Osteoblast (primary cell): ENCODE measurements at regions not wholly inside any gene's neighbourhood (a gene's known extent, or its start where the extent isn't known, plus 50 kb on each side); places are given as distances from the start of the nearest gene placed in this dataset.

Experiments
- DNase-seq: peaks from one replicate; pipeline ENCODE4 v3.0.0; 2011; ENCODE audit warnings: low spot score, mixed read lengths; ENCODE audit not compliant: insufficient read length; ENCODE audit errors: missing footprints
- H2AFZ ChIP-seq: 2 replicates; pipeline ENCODE4 v1.6.0; 2011; ENCODE audit warnings: mild to moderate bottlenecking, low read length
- H3K27ac ChIP-seq: 2 replicates; pipeline ENCODE4 v1.5.1; 2011; ENCODE audit warnings: mild to moderate bottlenecking, low read depth, low read length, moderate library complexity
- H3K27me3 ChIP-seq: 2 replicates; pipeline ENCODE4 v1.6.0; 2012; ENCODE audit warnings: mild to moderate bottlenecking, control low read depth, inconsistent platforms, low read length, moderate library complexity; ENCODE audit not compliant: insufficient read depth
- H3K36me3 ChIP-seq: 2 replicates; pipeline ENCODE4 v1.5.1; 2011; ENCODE audit warnings: mild to moderate bottlenecking, low read length, control low read depth, moderate library complexity; ENCODE audit not compliant: insufficient read depth
- H3K4me1 ChIP-seq: 2 replicates; pipeline ENCODE4 v1.5.1; 2011; ENCODE audit warnings: mild to moderate bottlenecking, low read length, control low read depth, moderate library complexity; ENCODE audit not compliant: insufficient read depth
- H3K4me2 ChIP-seq: 2 replicates; pipeline ENCODE4 v1.6.0; 2011; ENCODE audit warnings: mild to moderate bottlenecking, low read length; ENCODE audit not compliant: insufficient read depth
- H3K4me3 ChIP-seq: fragments of 200-600 bp; sonication (generic); 3 replicates; pipeline ENCODE4 v1.5.1; 2012; ENCODE audit warnings: mild to moderate bottlenecking, low read length, inconsistent platforms; ENCODE audit not compliant: insufficient read depth
- H3K79me2 ChIP-seq: 2 replicates; pipeline ENCODE4 v1.6.0; 2012; ENCODE audit warnings: mild to moderate bottlenecking, low read length, control low read depth, inconsistent platforms; ENCODE audit not compliant: insufficient read depth
- H3K9me3 ChIP-seq: 2 replicates; pipeline ENCODE4 v1.5.1; 2011; ENCODE audit warnings: low read depth, low read length, control low read depth
- H4K20me1 ChIP-seq: 2 replicates; pipeline ENCODE4 v1.6.0; 2012; ENCODE audit warnings: mild to moderate bottlenecking, low read length, control low read depth; ENCODE audit not compliant: insufficient read depth
- TF ChIP-seq, protein P1 (sequence below): IDR thresholded peaks from 2 replicates; pipeline ENCODE4 v1.5.1; 2011; ENCODE audit warnings: mild to moderate bottlenecking, low read depth, low read length, moderate library complexity; ENCODE audit errors: extremely low read depth

DNA sequence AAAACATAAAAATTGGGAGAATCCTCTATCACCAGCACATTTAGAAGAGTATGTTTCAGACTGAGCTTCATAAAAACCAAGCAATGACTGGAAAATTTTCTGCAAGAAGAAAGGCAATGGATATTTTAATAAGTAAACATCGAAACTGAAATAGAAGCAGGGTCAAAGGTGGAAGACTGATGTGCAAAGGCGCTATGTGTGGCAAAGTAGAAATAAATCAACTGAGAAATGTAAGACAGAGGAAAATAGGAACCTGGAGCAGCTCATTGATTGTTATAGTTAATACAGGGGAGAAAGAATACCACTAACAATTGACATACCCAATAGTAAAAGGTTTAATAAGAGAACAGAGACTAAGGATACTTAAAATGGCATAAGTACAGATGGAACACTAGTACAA lies 818.4 kb downstream of the SOCS6 start:
- peaks cover 2% of the 10 kb centered on the region for H3K9me3 ChIP-seq
- H3K27ac ChIP-seq = no peak overlapping the region
- DNase-seq = no peak
- H3K36me3 ChIP-seq = no peaks in the 10 kb centered on the region
- H3K79me2 ChIP-seq = no peaks in the 10 kb centered on the region
- TF ChIP-seq, protein P1, sequence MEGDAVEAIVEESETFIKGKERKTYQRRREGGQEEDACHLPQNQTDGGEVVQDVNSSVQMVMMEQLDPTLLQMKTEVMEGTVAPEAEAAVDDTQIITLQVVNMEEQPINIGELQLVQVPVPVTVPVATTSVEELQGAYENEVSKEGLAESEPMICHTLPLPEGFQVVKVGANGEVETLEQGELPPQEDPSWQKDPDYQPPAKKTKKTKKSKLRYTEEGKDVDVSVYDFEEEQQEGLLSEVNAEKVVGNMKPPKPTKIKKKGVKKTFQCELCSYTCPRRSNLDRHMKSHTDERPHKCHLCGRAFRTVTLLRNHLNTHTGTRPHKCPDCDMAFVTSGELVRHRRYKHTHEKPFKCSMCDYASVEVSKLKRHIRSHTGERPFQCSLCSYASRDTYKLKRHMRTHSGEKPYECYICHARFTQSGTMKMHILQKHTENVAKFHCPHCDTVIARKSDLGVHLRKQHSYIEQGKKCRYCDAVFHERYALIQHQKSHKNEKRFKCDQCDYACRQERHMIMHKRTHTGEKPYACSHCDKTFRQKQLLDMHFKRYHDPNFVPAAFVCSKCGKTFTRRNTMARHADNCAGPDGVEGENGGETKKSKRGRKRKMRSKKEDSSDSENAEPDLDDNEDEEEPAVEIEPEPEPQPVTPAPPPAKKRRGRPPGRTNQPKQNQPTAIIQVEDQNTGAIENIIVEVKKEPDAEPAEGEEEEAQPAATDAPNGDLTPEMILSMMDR = no peak
- no peak overlapping the region for H2AFZ ChIP-seq
- H4K20me1 ChIP-seq = no peaks in the 10 kb centered on the region
- H3K4me3 ChIP-seq = no peak overlapping the region
- no peaks in the 10 kb centered on the region for H3K27me3 ChIP-seq
- no peak overlapping the region for H3K4me2 ChIP-seq
- no peaks in the 10 kb centered on the region for H3K4me1 ChIP-seq

DNA sequence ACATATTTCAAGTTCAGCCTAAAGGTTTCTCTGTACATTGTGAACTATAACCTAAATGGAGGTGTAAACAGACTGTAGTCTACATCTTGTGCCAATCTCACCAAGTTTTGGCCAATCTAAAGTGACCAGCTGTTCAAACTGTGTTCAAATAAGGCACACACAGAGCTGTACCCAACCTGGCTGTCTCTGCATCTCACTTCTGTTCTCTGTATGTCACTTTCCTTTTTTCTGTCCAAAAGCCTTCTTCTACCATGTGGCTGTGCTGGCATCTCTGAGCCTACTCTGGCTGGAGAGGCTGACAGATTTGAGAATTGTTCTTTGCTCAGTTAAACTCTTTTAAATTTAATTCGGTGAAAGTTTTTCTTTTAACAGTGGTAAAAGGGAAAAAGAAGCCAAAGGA lies 817.9 kb downstream of the SOCS6 start:
- no peak overlapping the region for H2AFZ ChIP-seq
- DNase-seq = no peak
- no peaks in the 10 kb centered on the region for H3K27me3 ChIP-seq
- H3K4me1 ChIP-seq = no peaks in the 10 kb centered on the region
- H3K36me3 ChIP-seq = no peaks in the 10 kb centered on the region
- H3K9me3 ChIP-seq = peaks cover 2% of the 10 kb centered on the region
- H4K20me1 ChIP-seq = no peaks in the 10 kb centered on the region
- H3K27ac ChIP-seq = no peak overlapping the region
- no peaks in the 10 kb centered on the region for H3K79me2 ChIP-seq
- no peak overlapping the region for H3K4me3 ChIP-seq
- no peak overlapping the region for H3K4me2 ChIP-seq
- TF ChIP-seq, protein P1 = no peak

DNA sequence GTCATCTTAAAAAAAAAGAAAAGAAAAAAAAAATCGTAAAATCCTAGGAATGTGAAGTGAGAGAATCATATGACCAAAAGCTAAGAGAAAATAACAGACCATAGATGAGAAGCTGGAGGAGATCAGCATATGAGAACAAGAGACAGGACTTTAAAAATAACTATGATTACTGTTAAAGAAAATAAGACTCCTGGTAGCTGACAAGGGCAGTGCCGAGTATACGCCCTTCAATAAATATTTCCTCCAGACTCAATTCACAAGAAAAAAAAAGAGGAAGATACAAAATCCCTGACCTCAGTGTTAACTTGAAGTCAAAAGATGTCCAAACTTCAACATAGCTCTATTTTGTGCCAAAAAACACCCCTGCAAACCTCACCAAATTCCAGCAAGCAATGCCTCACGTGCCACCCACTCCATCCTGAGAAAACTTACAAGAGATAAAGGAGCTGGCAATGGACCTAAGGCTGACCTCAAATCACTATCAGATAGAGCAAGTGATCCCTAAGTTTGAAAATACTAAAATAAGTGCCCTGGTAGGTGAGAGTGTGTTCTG lies 817.2 kb downstream of the SOCS6 start:
- H3K4me2 ChIP-seq = no peak overlapping the region
- no peaks in the 10 kb centered on the region for H3K36me3 ChIP-seq
- H3K4me1 ChIP-seq = no peaks in the 10 kb centered on the region
- DNase-seq = no peak
- H3K27me3 ChIP-seq = no peaks in the 10 kb centered on the region
- no peak overlapping the region for H3K4me3 ChIP-seq
- H3K27ac ChIP-seq = no peak overlapping the region
- no peaks in the 10 kb centered on the region for H4K20me1 ChIP-seq
- peaks cover 2% of the 10 kb centered on the region for H3K9me3 ChIP-seq
- H2AFZ ChIP-seq = no peak overlapping the region
- TF ChIP-seq, protein P1 = no peak
- H3K79me2 ChIP-seq = no peaks in the 10 kb centered on the region

DNA sequence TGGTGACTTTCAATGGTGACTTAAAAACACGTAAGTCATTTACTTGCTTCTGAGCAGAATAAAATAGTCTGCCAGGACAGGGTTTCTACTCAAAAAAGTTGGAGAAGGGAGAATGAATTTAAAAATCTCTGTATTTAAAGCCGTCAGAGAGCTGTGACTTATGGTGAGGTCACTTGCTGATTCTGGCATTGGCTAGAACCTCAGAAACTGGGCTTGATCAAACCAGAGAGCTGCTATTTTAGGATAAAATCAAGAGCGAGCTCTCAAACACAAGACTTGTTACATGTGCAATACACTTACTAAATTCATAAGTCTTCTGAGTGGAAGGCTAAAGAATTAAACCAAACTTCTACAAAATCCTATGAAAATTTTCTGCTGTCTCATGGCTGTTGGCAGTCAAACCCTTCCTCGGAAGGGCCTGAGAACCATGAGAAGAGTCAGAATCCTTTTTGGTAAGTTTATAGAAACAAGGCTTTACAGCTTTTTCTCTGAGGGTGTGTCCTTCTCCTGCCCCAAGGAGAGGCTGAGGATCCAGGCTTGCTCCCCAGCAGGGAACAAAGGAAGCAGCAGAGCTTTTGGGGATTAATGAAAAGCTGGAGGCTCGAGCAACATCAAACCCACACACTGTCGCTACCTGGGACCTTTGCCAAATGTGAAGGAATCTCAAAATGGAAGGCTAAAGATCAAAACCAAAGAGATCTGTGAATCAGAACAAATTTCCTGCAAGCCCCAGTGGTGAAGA lies 816.4 kb downstream of the SOCS6 start:
- no peaks in the 10 kb centered on the region for H3K27me3 ChIP-seq
- peak overlapping the region; percentile 16 for H3K27ac ChIP-seq
- H3K36me3 ChIP-seq = no peaks in the 10 kb centered on the region
- no peak for DNase-seq
- H2AFZ ChIP-seq = peak overlapping the region; percentile 21
- H3K4me1 ChIP-seq = no peaks in the 10 kb centered on the region
- TF ChIP-seq, protein P1 = no peak
- peaks cover 2% of the 10 kb centered on the region for H3K9me3 ChIP-seq
- no peaks in the 10 kb centered on the region for H3K79me2 ChIP-seq
- no peaks in the 10 kb centered on the region for H4K20me1 ChIP-seq
- no peak overlapping the region for H3K4me3 ChIP-seq
- H3K4me2 ChIP-seq = no peak overlapping the region
